NCI-H1092 treated with DMSO at 0.1 percent for 48 hours (cell line): ENCODE measurements at regions not wholly inside any gene's neighbourhood (a gene's known extent, or its start where the extent isn't known, plus 50 kb on each side); places are given as distances from the start of the nearest gene placed in this dataset.

Experiments used
- DNase-seq: peaks from one replicate; lab custom pipeline; 2025; lab: John Stamatoyannopoulos, UW

DNA sequence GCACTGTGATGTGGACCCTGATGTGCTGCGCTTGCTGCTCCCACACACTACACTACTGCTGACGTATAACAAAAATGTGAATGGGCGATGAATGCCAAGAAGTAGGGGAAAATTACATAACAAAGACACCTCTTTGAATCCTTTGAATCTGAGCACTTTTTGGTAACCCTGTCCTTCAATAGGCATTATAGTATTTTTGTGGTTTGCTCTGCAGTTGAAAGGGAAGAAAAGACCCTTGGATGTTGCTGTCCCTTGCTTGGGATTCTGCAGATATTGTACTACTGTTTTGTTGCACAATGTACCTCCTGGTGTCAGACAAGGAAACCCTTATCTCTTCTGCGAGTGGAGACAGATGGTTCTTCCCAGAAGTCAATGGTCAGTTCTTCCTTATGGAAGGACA lies 124.8 kb upstream of the UBE3A start:
- DNase-seq = no peak

DNA sequence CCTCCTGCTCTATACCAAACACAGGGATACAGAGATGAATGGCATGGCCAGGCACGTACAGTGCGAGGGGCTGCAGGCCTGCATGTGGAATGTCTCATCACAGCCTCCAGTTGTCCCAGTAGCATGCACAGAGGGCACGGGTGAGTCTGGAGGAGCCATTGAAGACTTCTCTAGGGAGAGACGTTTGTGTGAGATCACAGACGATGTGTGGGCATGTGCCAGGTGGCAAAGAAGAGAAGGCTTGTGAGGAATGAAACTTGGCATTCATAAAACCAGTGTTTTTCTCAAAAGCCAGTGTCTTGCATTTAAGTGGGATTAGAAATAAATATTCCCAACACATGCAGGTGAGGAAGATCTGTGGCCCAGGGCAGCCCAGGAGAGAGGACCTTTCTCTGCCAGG lies 119.1 kb upstream of the UBE3A start:
- no peak for DNase-seq

DNA sequence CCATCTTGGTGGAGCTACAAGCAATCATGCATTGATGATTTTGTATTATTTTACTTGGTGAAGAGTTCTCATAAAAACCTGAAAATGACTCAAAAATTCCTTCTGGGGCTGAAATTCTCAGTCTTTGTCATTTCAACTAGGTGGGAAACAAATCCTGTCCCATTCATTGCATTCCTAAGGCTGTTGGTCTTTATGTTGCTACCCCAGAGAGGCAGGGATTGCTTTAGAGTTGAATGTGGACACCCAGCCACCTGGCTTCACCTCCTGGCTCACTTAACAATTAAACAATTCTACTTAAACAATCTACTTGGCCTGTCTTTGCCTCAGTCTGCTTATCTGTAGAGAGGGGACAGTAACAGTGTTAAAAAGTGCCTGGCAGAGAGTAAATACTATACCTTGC lies 117.3 kb upstream of the UBE3A start:
- no peak for DNase-seq

DNA sequence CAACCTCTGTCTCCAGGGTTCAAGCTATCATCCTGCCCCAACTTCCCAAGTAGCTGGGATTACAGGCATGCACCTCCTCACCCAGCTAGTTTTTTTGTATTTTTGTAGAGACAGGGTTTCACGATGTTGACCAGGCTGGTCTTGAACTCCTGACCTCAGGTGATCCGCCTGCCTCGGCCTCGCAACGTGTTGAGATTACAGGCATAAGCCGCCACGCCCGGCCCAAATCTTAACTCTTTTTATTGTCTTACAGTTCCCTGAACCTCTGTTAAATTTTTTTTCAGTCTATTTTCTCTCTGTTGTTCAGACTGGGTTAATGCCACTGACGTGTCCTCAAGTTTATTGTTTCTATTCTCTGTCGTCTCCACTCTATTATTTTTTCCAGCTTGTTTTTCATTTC lies 115.8 kb upstream of the UBE3A start:
- DNase-seq = no peak

DNA sequence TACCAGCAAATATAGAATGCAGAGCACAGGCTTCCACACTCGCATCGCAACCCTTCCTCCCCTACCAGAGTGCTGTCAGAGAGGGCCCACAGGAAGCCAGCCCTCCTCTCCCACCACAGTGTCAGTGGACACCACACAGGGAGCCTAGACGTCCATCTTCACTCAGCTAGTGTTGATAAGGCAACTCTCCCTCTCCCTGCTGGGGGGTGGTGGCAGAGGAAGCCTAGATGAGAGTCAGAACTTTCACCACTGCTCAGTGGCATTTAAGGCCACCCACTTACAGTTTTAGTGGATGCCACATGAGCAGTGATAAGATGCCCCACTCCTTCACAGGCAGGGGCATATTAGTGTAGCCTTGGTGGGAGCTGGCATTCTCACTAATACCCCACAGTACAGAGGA lies 109.8 kb upstream of the UBE3A start:
- DNase-seq = no peak

DNA sequence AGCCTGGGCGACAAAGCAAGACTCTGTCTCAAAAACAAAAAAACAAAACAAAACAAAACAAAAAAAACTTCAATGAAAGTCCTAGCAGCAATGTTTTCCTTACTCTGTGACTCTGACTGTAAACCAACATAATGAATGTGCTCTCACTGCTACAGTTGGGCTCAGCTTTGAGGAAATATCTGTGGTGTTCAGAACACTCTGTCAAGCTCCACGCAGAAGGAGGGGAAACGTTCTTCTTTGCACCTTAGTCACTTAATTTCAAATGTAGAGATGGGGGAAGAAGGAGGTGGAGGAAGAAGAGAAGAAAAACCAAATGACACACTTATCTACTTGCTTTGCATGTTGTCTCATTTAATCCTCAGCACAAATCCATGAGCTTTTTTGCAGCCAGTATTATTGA lies 107.1 kb upstream of the UBE3A start:
- DNase-seq = no peak

DNA sequence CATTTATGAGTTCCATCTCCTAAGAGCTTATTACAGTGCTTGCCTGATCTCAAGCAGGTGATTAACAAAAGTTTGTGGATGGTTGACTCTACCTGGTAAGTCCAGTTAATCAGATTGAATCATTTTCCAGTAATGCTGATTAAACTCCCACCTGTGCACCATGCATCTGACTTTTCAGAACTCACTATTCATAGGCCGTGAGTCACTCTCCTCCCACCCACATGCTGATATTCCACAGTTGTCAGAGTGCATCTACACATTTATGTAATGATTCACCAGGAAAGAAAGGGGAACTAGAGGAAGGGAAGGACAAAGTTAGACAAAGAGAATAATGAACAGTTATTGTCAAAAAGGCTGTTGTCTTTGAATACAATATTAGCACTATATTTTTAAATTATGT lies 106.2 kb upstream of the UBE3A start:
- DNase-seq = no peak

DNA sequence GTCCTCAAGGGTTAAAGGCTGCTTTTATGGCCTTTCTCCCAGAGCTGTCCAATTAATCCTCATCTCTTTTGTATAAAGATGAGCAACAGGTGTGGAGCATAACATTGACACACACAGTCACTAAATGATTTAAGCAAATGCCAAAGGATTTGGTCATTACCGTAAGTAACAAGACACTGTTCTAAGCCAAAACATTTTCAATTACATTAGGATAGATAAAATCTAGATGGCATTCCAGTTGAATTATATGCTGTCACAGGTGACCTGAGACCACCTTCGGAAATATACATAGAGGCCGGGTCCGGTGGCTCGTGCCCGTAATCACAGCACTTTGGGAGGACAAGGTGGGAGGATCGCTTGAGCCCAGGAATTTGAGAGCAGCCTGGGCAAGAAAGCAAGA lies 105.3 kb upstream of the UBE3A start:
- DNase-seq = no peak

DNA sequence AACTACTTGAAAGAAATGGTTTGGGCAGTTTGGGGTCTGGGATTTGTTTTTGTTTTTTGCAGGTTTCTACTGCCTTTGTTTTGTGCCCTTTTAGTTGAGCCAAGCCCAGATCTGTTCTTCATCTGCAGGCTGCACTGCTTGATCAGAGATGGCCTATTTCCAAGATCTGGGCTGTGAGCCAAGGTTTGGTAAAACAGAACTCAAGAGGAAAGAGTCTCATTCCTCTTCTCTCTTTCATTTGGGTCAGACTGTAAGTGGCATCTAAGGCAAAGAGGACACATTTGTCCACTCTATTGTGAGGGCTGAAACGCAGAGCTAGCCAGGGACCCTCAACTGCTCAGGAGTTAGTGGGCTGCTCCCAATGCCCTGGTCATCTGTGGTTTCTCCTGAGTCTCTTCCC lies 104.4 kb upstream of the UBE3A start:
- peak; percentile 53 for DNase-seq

DNA sequence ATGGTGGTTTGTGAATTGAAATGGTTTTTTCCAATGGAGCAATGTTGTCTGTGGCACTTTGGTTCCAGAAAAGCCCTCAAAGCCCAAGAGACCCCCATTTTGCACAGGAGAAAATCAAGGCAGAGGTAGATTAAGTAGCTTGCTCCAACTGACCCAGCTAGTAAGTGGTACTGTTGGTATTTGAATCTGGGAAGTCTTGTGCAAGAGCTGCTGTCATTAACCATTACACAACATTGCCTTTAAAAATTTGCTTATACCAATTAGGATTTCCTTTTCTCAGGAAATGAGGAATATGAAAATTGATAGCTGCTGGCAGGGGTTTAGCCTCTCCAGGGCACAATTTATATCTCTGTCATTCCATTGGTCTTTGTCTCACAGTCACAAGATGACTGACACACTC lies 102.4 kb upstream of the UBE3A start:
- DNase-seq = no peak

DNA sequence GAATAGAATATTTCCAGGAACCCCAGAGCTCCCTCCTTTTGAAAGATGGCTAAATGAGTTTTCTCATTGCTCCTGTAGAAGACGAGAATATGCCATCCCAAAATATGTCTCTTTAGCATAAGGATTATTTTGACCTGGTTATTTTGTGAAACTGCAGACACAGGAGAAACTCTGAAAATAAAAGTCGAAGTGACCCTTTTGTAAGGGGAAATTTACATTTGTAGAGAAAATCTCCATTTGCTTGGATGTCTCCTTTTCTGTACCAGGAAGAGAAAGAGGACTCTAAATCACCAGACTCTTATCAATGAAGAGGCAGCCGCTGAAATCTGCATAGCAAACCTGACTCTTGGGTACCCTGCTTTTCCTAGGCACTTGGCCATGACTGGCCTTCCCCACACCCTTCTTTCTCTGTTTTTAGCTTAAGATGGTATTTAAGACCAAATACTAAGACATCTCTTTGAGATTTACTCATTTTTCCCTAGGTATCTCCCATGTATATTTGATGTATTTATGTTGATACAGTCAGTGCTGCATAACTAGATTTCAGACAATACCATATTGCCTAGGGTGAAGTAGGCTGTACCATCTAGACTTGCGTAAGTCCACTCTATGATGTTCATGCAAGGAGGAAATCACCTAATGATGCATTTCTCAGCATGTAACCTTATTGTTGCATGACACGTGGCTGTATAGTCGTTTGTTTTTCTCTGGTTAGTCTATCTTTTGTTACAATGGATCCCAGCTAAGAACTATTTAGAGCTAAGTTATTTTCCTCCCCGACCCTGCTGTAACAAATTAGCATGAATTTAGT lies 98.2 kb upstream of the UBE3A start:
- no peak for DNase-seq

DNA sequence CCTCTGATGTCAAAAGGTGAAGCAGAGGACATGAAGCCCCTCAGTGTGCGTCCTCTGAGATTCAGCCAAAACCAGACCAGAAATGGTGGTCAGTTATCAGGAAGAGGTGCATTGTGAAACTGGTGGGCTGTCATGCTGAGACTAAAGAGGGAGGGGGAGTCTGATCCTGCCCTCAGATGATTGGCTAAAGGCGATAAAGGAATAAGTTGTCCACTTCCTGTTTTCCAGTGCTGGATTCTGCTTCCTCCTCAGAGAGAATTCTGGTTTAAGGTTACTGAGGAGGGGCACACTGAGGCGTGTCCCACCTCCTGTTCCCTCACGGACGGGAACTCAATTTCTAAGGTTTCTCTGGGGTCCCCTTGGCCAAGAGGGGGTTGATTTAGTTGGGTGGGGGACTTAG lies 97.0 kb upstream of the UBE3A start:
- no peak for DNase-seq

DNA sequence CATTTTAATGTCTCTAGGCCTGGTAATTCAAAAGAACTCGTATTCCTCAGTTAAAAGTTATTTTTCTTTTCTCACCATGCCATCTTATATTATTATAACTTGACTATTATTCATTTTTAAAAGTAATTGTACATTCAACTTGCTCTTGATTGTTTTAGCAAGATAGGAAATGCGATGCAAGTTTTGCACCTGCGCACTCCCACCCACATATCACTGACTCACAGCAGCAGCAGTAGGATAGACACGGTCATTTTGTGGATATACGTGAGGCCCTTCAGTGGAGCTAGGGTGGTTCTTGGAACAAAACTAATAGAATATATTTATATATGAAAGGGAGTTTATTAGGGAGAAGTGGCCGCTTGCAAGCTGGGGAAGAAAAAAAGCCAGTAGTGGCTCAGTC lies 95.5 kb upstream of the UBE3A start:
- DNase-seq = no peak

DNA sequence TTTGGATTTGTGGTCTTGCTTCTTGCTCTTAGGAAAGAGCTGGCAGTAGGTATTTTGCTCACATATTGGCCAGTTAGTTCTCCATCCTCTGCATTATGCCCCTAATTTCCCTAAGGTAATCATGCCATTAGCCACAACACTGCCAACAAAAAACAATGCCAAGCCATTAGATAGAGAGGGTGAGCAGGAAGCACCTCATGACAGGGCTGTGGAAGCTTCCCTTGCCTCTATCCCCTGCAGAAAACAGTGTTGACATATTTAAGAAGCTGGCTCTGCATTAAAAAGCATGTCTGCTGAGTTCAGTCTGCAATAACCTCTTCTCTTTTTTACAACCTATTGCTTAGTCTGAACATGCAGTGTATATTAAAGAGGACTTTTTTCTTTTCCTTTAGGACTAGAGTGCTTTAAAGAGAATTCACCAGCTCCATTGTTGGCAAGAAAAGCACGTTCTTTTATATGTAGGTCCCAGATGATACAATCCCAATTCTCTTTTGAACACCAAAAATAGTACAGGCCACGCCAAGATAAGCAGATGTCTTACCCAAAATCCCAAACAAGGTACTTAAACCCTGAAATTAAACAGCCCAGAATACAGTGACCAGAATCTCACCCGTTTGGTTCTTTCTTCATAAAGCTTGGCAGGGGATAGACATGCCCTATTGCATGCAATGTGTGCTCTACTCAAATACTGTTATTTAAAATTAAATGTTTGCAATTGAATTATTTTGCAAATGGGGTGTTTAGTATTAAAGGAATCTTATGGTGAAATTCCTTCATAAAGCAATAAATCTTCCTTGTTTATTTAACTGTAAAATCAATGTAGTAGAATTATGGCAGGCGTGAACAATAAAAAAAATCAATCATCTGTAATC lies 93.7 kb upstream of the UBE3A start:
- no peak for DNase-seq

DNA sequence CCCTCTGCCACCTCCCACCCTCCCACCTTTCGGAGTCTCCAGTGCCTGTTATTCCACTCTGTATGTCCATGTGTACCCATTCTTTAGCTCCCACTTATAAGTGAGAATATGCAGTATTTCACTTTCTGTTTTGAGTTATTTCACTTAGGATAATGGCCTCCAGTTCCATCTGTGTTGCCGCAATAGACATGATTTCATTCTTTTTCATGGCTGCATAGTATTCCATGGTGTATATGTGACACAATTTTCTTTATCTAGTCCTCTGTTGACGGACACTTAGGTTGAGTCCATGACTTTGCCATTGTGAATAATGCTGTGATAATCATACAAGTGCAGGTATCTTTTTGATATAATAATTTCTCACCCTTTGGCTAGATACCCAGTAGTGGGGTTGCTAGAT lies 91.0 kb upstream of the UBE3A start:
- no peak for DNase-seq

DNA sequence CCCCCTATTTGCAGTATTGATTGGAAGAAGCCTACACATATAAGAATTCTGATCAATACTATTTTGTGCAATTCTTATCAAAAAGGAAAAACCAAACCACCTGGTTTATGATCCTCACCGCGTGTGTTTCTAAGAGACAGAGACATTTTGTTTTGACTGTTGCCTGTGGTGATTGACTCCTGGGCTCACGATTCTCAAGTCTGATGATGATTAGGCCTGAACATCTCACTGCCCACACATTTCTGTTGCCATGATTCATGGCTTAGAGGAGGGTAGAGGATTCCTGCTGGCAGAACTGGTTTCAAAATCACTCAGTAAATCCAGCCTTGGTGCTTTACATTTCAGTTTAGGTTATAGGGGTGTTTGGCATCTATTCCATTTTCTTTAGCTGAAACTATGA lies 88.3 kb upstream of the UBE3A start:
- DNase-seq = no peak

DNA sequence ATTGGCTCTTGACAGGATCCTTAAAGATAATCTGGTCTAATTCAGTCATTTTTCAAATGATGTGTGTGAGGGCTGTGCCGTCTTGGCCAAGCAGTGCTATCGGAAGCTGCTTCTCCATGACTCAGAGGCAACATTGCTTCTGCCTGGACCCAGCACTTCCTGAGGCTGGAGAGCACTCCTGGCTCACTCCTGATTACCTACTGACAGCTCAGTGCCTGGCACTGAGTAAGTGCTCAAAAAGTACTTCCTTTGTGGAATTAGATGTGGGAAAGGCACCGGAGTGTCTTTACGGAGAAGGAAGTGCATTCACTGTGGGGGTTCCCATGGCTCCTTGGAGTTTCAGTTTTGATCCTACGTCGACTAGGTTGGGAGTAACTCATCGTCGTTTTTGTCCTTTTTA lies 86.9 kb upstream of the UBE3A start:
- DNase-seq = no peak

DNA sequence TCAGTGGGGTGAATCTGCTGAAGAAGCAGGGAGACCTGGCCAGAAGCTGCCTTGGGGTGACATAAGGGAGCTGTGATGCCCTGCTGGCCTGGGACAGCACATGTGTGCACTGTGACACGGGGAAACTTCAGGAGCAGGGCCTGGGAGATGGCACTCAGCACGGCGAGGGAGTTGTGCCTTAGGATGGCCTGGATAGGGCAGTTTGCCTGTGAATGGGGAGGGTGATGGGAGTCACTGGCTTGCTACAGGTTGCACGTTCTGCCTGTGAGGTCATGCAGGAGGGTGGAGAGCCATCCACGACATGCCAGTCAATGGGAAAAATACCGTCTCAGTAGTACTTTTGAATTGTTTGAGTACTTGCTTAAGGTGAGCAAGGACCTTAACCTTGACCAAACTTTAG lies 76.8 kb upstream of the UBE3A start:
- no peak for DNase-seq

DNA sequence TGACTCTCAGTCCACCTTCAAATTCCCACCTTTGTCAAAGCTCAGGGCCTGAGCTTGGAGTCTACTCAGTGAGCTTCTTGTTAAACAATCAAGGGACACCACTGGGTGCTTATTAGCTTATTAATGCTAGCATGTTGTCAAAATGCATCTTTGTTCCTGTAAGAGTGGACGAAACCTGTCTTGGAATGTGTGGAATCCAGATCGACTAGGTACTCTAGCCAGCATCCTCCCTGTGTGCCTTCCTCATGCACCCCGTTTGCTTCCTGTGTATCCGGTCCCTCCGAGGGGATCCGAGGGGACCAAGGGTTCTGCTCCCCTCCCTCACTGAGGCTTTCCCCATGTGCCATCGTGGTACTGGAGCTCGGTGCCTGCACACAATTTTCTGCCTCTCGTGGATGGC lies 75.7 kb upstream of the UBE3A start:
- no peak for DNase-seq

DNA sequence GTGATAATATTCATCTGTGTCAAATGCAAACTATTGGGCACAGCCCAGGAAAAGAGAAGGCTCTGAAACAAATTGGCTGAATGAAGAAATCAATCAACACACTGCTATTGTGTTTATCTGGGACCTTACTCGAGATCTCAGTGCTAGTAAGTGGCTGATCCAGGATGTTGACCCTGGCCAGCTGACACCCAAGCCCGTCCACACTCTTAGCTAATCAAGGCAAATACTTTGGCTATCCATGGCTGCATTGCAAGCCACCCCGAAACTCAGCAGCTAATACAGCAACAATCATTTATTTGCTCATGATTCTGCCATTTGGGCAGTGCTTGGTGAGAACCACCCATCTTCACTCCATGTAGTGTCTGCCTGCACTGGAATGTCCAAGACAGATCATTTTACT lies 74.1 kb upstream of the UBE3A start:
- no peak for DNase-seq

DNA sequence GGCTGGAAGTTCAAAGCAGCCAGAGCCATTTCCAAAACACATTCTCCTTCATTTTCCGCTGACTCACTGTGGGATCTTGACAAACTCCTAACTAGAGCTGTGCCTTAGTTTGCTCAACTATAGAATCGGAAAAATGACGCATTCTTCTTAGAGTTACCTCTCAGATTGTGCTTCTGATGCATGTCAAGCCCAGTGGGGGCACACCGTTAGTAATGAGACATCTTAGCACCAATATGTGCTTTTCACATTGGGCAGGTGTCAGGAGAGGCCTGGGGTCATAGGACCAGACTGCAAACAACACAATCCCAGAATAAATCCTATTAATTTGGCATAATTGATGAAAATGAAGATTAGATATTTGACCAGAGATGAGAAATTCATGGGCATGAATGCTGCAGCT lies 71.3 kb upstream of the UBE3A start:
- no peak for DNase-seq

DNA sequence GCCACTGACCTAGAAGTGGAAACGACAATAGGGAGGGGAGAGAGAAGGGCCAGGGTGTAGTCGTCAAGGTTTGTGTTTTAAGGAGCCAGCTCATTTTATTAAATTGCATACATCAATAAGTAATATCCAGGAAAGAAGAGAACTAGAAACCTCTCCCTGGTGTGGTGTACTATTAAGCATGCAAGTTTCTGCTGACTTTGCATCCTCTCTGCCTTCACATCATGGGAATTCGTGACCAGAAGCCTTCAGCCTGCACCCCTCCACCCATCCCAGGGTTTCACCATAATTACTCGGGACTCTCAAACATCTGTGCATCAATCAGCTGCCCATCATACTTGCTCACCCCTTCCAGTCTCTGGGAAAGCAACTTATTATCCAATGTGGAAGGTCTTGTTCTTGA lies 70.9 kb upstream of the UBE3A start:
- no peak for DNase-seq

DNA sequence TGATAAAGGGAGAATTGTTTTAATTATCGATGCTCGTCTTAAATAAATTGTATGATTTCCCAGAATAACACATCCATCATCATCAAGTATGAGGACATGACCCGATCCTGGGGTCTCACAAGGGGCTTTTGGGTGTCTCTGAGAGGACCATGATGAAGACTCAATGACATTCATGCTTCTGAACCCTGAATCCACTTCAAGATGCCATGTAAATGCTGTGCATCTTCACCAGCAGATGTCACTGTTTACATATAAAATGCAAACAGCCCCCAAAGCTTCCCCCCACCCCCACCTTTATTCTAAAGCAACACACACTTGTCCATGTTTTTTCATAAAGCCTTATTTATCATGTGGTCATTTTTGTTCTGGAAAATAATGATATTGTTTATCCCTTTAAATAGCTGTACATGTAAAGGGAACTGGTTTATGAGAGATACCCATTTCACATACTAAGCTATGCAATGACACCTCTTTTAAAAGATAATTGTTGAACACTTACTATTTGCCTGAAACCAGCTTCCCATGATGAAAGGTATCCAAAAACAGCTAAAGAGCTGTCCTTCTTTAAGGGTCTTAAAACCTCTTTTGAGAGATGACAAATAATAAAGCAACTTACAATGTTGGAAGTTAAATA lies 69.7 kb upstream of the UBE3A start:
- peak; percentile 23 for DNase-seq
